ENCODE measurements at regions not wholly inside any gene's neighbourhood (a gene's known extent, or its start where the extent isn't known, plus 50 kb on each side); places are given as distances from the start of the nearest gene placed in this dataset.
"Not testable (repeated sequence)": the region's sequence is repeated elsewhere in the genome, so short reads cannot be mapped to it uniquely, and the experiment has no call there.

DNA sequence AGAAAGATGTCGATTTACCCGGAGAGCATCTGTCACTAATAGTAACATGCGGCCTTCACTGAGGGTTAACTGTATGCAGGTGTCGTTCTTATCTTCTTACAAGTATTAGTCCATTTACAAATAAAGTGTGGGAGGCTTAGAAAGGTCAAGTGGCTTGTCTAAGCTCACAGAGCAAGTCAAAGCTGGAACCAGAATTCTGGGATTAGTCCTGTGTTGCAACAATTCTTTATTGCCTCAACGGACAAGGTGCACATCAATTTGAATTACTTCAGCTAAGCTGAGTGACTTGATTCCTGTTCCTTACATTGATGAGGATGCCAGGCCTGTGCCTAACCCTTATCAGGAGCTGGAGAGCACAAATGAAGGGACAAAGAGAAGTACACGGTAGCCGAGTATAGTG lies 1193.6 kb downstream of the UQCRFS1 start:
- no peak for DNase-seq (ENCODE audit: low read depth)

DNA sequence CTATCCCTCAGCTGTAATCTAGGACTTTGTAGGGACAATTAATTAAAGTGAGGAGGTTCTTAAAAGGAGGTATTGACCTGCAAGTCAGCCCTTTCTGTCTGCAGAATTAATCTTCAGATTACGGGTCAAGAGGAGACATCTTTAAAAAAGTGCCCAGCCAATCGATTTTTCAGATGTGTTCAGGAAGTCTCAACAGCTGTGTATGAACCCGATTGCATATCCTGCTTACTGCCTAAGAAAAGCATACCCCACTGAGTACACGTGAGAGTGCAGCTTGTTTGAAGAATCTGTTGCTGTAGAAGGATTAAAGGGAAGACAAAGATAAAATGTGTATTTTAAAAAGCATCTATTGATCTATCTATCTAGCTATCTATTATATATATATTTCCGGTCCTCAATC lies 1194.5 kb downstream of the UQCRFS1 start:
- no peak for DNase-seq (ENCODE audit: low read depth)

DNA sequence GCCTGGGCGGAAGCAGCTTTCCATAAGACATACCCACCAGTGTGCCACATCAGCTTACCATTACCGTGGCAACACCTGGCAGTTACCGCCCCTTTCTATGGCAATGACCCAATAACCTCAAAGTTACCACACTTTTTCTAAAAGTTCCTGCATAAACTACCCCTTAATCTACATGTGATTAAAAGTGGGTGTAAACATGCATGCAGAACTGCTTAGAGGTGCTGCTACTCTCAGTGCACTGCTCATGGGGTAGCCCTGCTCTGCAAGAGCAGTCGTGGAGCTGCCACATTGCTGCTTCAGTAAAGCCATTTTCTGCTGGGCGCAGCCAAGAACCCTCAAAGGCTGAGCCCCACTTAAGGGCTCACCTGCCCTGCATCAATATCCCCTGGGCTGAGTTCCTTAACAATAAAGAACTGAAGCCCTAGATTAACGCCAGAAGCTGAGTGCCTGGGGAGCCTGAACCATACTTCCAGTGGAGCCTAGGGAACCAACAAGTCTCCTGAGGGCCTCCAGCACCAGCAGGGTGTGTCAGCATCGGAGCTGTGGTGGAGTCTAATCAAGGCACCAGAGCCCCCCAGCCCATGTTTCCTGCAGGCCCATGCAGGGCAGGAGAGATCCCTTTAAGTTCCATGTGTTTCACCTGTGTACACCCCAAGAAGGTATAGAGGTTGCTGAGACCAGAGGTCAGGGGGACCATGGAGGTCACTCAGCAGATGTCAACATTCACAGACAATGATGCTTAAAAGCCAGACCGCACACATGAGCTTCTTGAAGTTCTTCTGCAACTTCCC lies 1198.1 kb downstream of the UQCRFS1 start:
- no peak for DNase-seq (ENCODE audit: low read depth)

DNA sequence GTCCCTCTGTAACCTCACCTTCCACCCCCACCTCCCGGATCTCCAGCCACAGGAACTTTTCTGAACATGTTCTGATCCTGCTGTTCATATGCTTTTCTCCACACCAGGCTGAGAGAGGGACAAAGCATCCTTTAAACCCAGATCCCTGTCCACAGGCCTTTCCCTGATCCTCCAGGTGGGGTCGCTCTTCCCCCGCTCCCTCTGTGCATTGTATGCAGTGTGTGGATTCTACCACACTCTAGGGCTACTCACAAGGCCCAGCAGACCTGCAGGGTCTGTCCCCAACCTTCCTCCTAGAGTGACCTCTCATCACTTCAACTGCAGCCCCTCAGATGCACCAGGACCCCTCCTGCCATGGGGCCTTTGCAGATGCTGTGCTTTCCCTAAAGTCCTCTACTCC lies 1200.6 kb downstream of the UQCRFS1 start:
- no peak for DNase-seq (ENCODE audit: low read depth)

DNA sequence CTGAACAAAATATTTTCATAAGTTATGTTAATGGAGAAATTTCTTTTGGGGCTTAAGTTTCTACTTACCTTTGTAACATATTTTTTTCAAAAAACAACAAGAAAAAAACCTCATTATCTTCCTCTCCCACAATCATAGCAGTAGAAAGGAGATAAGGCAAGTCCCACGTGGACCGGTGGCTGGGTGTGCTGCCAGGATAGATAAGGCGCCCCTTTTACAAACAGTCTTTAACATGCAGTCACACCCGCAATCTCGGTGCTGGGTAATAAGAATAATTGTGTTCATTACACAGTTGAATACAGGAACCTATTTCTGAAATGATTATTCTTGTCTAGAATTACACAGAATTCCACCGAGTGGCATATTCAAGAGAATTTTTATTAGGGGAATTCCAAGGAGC lies 1202.3 kb downstream of the UQCRFS1 start:
- DNase-seq (ENCODE audit: low read depth) = no peak

DNA sequence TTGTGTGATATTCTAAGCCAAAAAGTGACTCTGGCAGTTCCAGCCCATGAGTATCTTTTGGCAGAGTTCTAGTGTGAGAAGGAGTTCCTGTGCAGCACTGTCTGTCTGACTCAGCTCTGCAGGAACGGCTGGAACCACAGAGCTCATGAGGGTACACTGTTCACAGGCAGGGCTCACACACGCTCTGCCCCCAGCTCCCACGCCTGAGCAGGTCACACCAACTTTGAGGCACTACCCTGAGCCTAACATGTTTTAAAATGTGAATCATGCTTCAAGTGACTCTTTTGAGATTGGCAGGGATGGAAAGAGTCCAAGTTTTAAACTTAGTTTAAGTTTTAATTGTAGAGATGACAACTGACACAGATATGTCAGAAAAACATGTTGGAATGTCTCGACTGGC lies 1203.3 kb downstream of the UQCRFS1 start:
- DNase-seq (ENCODE audit: low read depth) = no peak

DNA sequence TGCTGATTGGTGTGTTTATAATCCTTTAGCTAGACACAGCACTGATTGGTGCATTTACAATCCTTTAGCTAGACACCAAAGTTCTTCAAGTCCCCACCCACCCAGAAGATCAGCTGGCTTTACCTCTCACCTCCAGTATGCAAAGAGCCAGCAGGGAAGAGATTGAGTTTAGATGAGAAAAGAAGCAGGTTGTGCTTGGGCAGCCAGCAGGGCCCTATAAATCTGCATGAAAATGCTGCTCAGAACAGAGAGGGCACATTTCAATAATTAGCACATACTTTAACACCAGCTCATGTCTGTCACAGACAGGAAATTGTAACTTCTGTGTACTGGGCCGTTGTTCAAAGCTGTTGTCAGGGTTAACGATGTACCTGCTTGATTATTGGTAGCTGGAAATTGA lies 1204.3 kb downstream of the UQCRFS1 start:
- no peak for DNase-seq (ENCODE audit: low read depth)

DNA sequence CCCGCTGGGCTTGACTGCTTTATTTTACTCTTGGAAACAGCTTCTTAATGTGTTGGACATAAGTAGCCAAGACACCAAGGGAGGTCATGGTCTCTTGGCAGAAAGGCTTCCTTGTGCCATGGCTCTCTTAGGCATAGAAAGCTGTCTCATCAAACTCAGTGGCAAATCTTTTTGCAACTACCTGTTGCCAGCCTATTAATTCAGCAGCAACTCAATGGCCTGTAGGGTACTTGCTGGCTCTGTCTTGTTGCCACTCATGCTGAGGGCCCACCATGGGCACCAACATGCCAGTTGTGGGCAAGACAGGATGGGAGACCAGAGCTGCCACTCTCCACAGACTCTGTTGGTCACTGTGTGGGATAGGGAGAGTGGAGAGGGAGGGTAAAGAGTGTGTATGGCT lies 1209.4 kb downstream of the UQCRFS1 start:
- DNase-seq (ENCODE audit: low read depth) = no peak

DNA sequence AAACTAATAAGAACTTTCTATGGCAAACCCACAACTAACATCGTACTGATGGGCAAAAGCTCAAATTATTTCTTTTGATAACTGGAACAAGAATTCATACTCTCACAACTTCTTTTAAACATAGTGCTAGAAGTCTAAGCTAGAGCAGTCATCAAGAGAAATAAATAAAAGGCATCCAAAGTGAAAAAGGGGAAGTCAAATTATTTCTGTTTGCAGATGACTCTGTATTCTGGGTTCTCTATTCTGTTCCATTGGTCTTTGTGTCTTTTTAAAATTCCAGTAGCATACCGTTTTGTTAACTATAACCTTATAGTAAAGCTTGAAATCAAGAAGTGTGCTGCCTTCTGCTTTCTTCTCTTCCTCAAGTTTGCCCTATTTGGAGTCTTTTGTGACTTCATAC lies 1215.9 kb downstream of the UQCRFS1 start:
- DNase-seq (ENCODE audit: low read depth) = no peak

DNA sequence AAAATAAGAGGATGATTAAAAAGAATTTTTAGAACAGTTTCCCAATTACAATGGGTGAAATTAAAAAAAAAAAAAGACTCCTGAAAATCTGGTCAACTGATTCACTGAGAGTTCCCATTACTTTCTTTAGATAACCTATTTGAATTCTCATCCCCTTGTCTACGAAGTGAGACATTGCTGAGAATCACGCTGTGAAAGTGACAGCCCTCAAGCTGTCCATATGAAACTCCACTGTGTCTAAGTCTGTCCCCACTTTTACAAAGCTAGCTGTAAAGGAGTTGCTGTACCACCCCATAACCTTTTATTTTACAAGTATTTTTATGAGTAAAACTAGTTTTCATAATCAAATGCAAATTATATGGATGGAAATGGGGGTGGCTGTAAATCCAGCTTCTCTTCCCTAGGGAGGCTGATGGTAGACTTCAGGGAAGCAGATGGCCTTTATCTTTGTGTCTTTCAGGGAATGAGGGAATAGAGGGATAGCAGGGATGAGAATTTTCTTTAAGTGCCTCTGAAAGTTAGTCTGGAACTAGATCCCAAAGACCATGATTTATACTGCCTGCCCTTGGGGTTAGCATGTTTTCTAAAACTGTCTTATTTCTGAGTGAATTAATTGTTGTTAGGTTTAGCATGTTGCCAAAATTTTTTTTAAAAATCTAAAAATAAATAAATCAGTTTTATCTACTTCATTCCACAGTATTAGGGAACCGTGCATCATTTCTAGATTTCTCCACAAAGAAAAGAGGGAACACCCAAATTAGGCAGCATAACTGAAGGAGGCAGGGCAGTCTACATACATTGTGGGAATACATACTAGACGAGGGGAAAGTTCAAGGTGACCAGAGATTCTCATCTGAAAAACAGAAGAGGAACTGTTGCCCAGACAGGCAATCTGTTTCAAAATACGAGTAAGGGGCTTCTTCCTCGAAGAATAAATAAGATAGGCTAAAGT lies 1219.1 kb downstream of the UQCRFS1 start:
- no peak for DNase-seq (ENCODE audit: low read depth)

DNA sequence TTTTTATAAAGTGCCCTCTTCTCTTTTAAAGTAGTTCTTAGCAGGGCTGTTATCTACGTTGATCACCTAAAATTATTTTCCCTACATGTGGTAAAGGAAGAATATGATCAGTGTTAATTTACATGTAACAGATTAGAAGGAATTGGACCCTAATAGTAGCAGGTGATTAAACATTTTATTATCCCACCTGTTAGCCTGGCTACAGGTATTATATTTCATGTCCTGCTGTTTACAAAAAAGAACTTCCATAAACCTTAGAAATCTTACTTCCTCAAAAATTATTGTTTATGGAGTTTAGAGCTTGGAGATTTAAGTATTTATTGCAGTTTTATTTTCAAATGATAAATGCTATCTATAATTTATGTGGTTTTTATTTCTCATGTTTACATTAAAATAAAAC lies 1226.7 kb downstream of the UQCRFS1 start:
- DNase-seq (ENCODE audit: low read depth) = no peak

DNA sequence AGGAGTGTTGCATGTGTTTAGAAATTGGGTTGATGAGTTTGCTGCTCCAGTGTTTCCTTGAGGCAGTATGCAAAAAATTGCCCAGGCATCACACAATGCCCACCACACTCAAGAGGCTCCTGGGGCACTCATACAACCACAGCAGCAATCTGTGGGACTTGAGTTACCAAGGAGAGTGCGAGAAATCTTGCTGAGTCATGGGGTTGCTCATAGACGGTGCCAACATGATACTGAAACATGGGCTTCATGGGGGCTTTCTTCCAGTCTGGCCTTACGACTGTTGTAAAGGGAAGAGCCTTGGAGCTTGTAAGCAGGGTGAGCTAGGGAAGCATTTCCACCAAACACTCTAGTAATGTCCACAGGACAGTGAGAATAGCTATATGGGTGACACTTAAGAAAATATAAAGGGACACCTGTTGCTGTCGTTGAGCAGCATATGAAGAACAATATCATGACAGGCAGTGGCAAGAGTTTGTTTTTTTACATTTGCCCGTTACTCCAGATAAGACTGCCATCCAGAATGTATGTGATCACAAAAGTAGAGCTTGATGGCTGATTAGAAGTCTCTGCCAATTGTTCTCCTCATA lies 1237.4 kb downstream of the UQCRFS1 start:
- DNase-seq (ENCODE audit: low read depth) = no peak

DNA sequence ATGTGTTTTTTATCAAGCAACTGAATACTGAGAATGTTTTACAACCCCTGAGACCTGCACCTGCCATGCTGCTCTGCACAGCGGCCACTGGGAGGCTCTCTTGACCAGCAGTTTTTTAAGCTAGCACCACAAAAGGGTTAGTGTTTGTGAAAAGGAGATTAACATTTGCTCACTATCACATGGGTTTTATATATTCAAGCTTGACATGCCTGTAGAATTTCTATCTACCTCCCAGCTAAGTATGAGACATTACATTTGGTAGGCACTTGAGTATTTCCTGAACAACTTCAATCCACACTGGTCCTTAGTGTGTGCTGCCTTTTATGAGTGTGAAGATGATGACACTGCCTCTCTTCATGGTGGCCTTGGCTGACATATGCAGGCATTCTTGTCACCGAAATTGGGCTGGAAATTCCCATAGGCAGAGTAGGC lies 1238.9 kb downstream of the UQCRFS1 start:
- DNase-seq (ENCODE audit: low read depth) = no peak

DNA sequence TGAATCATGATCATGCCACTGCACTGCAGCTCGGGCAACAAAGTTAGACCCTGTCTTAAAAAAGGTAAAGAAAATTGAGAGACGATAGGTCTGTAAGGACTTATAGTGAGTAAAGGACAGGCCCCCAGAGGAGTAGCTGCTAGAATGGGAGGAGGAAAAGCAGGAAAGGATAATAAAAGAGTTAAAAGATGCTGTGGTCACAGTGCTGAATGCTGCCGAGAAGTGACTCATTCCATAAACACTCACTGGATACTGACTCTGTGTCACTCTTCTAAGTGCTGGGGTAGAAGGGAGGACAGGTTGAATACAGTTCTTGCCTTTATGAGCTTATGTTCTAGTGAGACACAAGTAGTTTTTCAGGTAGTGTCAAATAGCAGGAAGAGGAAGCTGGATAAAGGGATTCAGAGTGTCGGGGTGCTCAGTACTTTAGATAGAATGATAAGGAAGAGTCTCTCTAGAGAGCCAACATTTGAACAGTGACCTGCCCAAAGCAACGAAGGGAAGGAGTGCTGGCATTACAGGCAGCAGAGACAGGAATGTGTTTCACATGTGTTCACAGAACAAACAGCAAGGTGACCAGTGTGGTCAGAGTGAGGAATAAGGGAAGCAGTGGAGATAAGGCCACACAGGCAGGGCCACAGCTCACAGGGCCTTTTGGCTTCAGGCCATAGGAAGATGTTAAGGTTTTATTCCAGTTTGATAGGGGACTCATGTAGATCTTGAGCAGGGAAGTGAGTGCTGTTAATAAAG lies 1240.5 kb downstream of the UQCRFS1 start:
- DNase-seq (ENCODE audit: low read depth) = no peak

DNA sequence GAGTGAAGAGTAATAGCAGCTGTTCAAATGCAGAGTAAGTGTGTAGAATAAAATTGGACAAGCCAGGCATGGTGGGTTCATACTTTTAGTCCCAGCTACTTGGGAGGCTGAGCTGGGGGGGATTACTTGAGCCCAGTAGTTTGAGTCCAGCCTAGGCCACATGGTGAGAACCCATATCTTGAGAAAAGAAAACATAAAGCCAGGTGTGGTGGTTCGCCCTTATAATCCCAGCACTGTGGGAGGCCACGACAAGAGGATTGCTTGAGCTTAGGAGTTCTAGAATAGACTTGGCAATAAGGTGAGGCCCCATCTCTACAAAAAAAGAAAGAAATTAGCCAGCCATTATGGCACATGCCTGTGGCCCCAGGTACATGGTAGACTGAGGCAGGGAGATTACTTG lies 1241.1 kb downstream of the UQCRFS1 start:
- no peak for DNase-seq (ENCODE audit: low read depth)

DNA sequence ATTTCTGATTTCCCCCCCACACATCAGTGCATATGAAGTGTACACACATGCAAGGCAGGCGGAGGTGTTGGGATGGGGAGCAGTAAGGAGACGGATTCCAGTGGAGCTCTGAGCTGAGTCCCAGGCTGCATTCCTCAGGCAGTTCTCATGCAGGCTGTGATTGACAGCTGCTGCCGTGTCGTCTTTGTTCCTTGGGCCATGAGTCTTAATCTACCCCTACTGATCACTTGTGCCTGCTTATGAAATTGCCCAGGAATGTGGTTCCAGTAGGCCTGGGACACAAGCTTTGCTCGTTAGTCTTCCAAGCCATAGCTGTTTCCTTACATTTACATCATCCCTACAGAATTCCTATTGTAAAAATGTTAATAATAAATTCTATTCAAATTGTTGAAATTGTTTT lies 1241.9 kb downstream of the UQCRFS1 start:
- DNase-seq (ENCODE audit: low read depth) = no peak

DNA sequence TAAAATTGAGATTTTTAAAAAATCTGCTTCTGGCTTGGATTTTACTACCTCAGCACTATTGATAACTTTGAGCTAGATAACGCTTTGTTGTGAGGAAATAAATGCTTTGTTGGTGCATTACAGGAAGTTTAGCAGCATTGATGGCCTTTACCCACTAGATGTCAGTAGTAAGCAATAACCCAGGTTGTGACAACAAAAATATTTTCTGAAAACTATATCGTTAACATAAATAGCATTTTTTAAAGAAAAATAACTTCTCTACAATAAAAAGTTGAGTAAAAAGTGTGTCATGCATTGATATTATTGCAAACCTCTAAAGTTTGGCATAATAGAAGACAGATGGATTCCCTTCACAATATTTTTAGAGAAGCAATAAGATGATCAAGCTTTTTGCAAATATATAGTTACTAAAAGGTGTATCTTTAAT lies 1246.5 kb downstream of the UQCRFS1 start:
- DNase-seq (ENCODE audit: low read depth) = no peak

DNA sequence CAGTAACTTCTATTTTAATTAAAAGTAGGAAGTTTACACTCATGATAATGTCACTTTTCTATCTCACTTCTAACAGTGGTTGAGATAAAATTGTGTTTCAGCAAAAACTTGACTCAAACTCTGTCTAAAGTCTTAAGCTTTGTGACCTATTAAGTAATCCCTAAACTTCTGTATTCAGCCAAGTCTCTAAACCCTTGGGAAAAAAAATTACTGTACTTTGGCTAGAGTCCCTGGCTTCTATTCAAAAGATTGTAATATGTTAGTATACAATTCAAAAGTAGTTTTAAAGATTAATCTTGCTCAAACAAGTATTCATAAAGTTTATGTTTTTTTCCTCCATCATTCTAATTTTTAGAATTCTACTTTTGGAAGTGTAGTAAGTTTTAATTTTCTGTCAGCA lies 1248.8 kb downstream of the UQCRFS1 start:
- DNase-seq (ENCODE audit: low read depth) = no peak

DNA sequence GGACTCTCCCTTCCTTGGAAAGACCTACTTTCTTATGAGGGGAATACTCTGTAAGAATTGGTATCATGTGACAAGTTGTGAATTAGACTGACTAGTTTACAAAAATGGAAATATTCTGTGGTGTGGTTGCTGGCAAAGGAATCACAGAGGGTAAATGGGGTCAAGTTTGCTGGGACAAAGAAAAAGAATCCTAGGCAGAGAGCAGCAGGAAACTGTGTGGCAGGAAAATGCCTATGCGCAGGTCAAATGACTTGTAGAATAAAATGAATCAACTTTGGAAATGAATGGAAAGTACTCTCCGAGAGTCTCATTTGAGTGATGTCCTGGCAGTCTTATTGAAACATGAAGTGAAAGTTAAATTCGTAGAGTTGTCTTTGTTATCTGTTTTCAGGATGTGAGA lies 1250.7 kb downstream of the UQCRFS1 start:
- DNase-seq (ENCODE audit: low read depth) = no peak

DNA sequence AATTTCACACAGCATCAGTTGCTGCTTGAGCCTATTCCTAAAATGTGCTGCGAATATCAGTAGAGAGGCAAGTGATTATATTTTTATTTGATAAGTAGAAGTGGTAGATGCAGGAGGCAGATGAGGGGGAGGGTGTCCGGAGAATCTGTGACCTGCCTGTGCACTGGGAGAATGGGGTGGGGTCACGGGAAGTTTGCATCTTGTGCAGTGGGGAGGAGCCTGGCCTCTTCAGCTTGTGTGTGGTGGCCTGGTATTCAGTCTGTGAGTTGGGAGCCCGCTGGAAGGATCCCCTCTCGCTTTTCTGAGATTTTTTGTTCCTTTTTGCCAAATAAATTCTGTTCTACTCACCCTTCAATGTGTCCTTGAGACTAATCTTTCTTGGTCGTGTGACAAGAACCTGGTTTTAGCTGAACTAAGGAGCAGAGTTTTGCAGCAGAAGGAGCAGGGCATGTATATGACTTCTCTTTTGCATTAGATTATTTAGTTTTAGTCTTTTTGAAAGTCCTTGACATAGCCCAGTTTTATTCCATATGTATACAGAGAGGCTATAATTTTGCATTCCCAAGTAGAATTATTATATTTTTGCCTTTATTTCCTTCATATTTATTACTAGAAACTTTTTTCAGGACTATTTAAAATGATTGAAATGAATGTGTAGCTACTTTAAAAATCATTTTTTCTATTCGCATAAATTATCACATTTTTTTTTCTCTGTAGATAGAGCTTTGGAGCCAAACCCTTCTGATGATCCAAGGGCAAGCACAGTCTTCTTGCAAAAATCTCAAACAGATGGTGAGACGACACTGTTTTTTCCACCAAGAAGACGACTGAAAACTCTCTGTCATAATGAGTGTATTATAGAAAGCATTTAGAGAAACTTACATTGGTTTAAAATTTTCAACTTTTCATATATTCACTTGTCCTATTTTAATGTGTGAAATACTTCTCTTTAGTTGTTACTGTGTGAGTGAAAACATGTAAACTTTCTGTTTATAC lies 1257.2 kb downstream of the UQCRFS1 start:
- no peak for DNase-seq (ENCODE audit: low read depth)

DNA sequence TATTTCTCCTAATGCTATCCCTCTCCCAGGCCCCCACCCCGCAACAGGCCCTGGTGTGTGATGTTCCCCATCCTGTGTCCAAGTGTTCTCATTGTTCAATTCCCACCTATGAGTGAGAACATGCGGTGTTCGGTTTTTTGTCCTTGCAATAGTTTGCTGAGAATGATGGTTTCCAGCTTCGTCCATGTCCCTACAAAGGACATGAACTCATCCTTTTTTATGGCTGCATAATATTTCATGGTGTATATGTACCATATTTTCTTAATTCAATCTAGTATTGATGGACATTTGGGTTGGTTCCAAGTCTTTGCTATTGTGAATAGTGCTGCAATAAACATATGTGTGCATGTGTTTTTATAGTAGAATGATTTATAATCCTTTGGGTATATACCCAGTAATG lies 1270.3 kb downstream of the UQCRFS1 start:
- DNase-seq (ENCODE audit: low read depth) = not testable (repeated sequence)
